Astrocyte (in vitro differentiated cells and primary cell): ENCODE measurements at regions not wholly inside any gene's neighbourhood (a gene's known extent, or its start where the extent isn't known, plus 50 kb on each side); places are given as distances from the start of the nearest gene placed in this dataset.

Experiments used
- DNase-seq: peaks from one replicate; pipeline ENCODE4 v3.0.0-alpha.2; 2010; ENCODE audit warnings: low read depth
- FAIRE-seq: peaks from 2 replicates; lab custom pipeline; 2011; peaks lifted over from hg19 to GRCh38; lab: Jason Lieb, UNC
- H2AFZ ChIP-seq: 2 replicates; pipeline ENCODE4 v1.6.0; 2012; ENCODE audit warnings: low read depth, low read length, inconsistent platforms
- H3K27ac ChIP-seq: 2 replicates; pipeline ENCODE4 v1.5.1; 2011; ENCODE audit warnings: low read depth, low read length, inconsistent platforms
- H3K27me3 ChIP-seq: 2 replicates; pipeline ENCODE4 v1.6.0; 2011; ENCODE audit warnings: low read length, inconsistent platforms; ENCODE audit not compliant: insufficient read depth
- H3K36me3 ChIP-seq: 2 replicates; pipeline ENCODE4 v1.5.1; 2011; ENCODE audit warnings: low read length, inconsistent platforms; ENCODE audit not compliant: insufficient read depth
- H3K4me1 ChIP-seq: 2 replicates; pipeline ENCODE4 v1.5.1; 2011; ENCODE audit warnings: low read length, inconsistent platforms; ENCODE audit not compliant: insufficient read depth
- H3K4me2 ChIP-seq: 2 replicates; pipeline ENCODE4 v1.6.0; 2012; ENCODE audit warnings: low read length, inconsistent platforms
- H3K4me3 ChIP-seq: 2 replicates; pipeline ENCODE4 v1.5.1; 2011; ENCODE audit warnings: low read depth, mild to moderate bottlenecking, low read length, inconsistent platforms; ENCODE audit not compliant: insufficient read depth
- H3K79me2 ChIP-seq: 2 replicates; pipeline ENCODE4 v1.6.0; 2012; ENCODE audit warnings: mild to moderate bottlenecking, low read length, inconsistent platforms; ENCODE audit not compliant: insufficient read depth
- H3K9ac ChIP-seq: 2 replicates; pipeline ENCODE4 v1.6.0; 2012; ENCODE audit warnings: mild to moderate bottlenecking, low read length, inconsistent platforms
- H3K9me3 ChIP-seq: 2 replicates; pipeline ENCODE4 v1.5.1; 2012; ENCODE audit warnings: low read depth, mild to moderate bottlenecking, low read length, inconsistent platforms; ENCODE audit not compliant: insufficient read depth
- H4K20me1 ChIP-seq: 2 replicates; pipeline ENCODE4 v1.6.0; 2012; ENCODE audit warnings: low read length, inconsistent platforms; ENCODE audit not compliant: insufficient read depth
- H3K27ac Mint-ChIP-seq: one replicate; pipeline ENCODE4 v1.8.0; 2021; ENCODE audit warnings: mild to moderate bottlenecking, mixed read lengths; ENCODE audit not compliant: unreplicated experiment
- H3K27me3 Mint-ChIP-seq: one replicate; pipeline ENCODE4 v1.8.0; 2021; ENCODE audit warnings: low read depth, mixed read lengths; ENCODE audit not compliant: unreplicated experiment
- H3K36me3 Mint-ChIP-seq: one replicate; pipeline ENCODE4 v1.8.0; 2021; ENCODE audit warnings: low read depth, mixed read lengths; ENCODE audit not compliant: unreplicated experiment
- H3K4me1 Mint-ChIP-seq: one replicate; pipeline ENCODE4 v1.8.0; 2021; ENCODE audit warnings: low read depth, mixed read lengths; ENCODE audit not compliant: unreplicated experiment
- H3K4me3 Mint-ChIP-seq: one replicate; pipeline ENCODE4 v1.8.0; 2021; ENCODE audit warnings: mild to moderate bottlenecking, moderate library complexity, mixed read lengths; ENCODE audit not compliant: unreplicated experiment
- H3K9me3 Mint-ChIP-seq: one replicate; pipeline ENCODE4 v1.8.0; 2021; ENCODE audit warnings: mild to moderate bottlenecking, mixed read lengths; ENCODE audit not compliant: unreplicated experiment
- CTCF ChIP-seq: IDR thresholded peaks from 2 replicates; pipeline ENCODE4 v1.5.1; 2011; ENCODE audit warnings: low read depth, mild to moderate bottlenecking, inconsistent platforms, low read length, moderate library complexity; ENCODE audit not compliant: insufficient read depth
- EZH2 ChIP-seq: IDR thresholded peaks from 2 replicates; pipeline ENCODE4 v1.6.1; 2012; ENCODE audit warnings: mild to moderate bottlenecking, low read length, inconsistent platforms; ENCODE audit not compliant: insufficient read depth

- no peak overlapping the region for H3K9ac ChIP-seq
- no peak overlapping the region for H3K4me3 ChIP-seq
- no peak overlapping the region for H2AFZ ChIP-seq
- H3K27ac Mint-ChIP-seq, result no peak overlapping the region
- H3K9me3 Mint-ChIP-seq, result peaks cover 3% of the 10 kb centered on the region
- no peaks in the 10 kb centered on the region for H3K79me2 ChIP-seq
- no peaks in the 10 kb centered on the region for H3K36me3 ChIP-seq
- no peak overlapping the region for H3K27ac ChIP-seq
- H4K20me1 ChIP-seq, result no peaks in the 10 kb centered on the region
- no peaks in the 10 kb centered on the region for H3K4me1 Mint-ChIP-seq
- no peaks in the 10 kb centered on the region for H3K36me3 Mint-ChIP-seq
- no peak overlapping the region for H3K4me3 Mint-ChIP-seq
- peaks cover 7% of the 10 kb centered on the region for H3K27me3 Mint-ChIP-seq
- H3K4me1 ChIP-seq, result no peaks in the 10 kb centered on the region
- DNase-seq (no peak), FAIRE-seq (no peak)
- H3K9me3 ChIP-seq, result peaks cover 13% of the 10 kb centered on the region
- no peak overlapping the region for H3K4me2 ChIP-seq
- no peaks in the 10 kb centered on the region for H3K27me3 ChIP-seq
- TF ChIP-seq CTCF (no peak), EZH2 (no peak)
Measured at GRCh38 chr10:130932326-130933007, 379.1 kb downstream of the TCERG1L start.

GRCh38 chr10:130933008-130933390, 378.5 kb downstream of the TCERG1L start:
- H3K4me1 ChIP-seq, result no peaks in the 10 kb centered on the region
- Mint-ChIP-seq H3K27ac (no peak overlapping the region), H3K4me1 (no peaks in the 10 kb centered on the region), H3K27me3 (peaks cover 7% of the 10 kb centered on the region), H3K36me3 (no peaks in the 10 kb centered on the region), H3K9me3 (peaks cover 3% of the 10 kb centered on the region), H3K4me3 (no peak overlapping the region)
- H3K79me2 ChIP-seq, result no peaks in the 10 kb centered on the region
- H4K20me1 ChIP-seq, result no peaks in the 10 kb centered on the region
- no peak overlapping the region for H3K27ac ChIP-seq
- FAIRE-seq, result no peak
- no peak overlapping the region for H3K4me3 ChIP-seq
- no peak overlapping the region for H3K4me2 ChIP-seq
- H3K9me3 ChIP-seq, result peaks cover 17% of the 10 kb centered on the region
- no peaks in the 10 kb centered on the region for H3K36me3 ChIP-seq
- no peak for TF ChIP-seq EZH2
- TF ChIP-seq CTCF, result no peak
- no peaks in the 10 kb centered on the region for H3K27me3 ChIP-seq
- DNase-seq, result no peak
- no peak overlapping the region for H3K9ac ChIP-seq
- no peak overlapping the region for H2AFZ ChIP-seq
